SK-N-SH (cell line): ENCODE measurements at regions not wholly inside any gene's neighbourhood (a gene's known extent, or its start where the extent isn't known, plus 50 kb on each side); places are given as distances from the start of the nearest gene placed in this dataset.

Source experiments
- CTCF ChIA-PET: fragments of 300-600, 350-600 bp; formaldehyde crosslinking; extraction: SDS; loops from one replicate; lab custom pipeline; 2021; lab: Yijun Ruan, JAX
- POLR2A ChIA-PET: fragments of 350-600 bp; sonication (Branson Sonifier 250); formaldehyde crosslinking; extraction: SDS; loops from one replicate; lab custom pipeline; 2020; ENCODE audit warnings: antibody characterized with exemption, inconsistent platforms; lab: Yijun Ruan, JAX
- DNase-seq: peaks from one replicate; pipeline ENCODE4 v3.0.0; 2012
- H2AFZ ChIP-seq: fragments of 200-600 bp; sonication (generic); 2 replicates; pipeline ENCODE4 v1.8.1; 2016; ENCODE audit warnings: antibody characterized with exemption, mild to moderate bottlenecking, low read depth
- H3F3A ChIP-seq: fragments of 200-600 bp; sonication (generic); replicated peaks from 2 replicates; pipeline ENCODE3; 2016; ENCODE audit warnings: antibody characterized with exemption, mild to moderate bottlenecking; ENCODE audit not compliant: insufficient read depth
- H3K27ac ChIP-seq, 2 experiments: fragments of 200-500 bp in 1 of 2; fragments of 200-600 bp in 1 of 2; sonication (Bioruptor generic) in 1 of 2; sonication (generic), shearing (Covaris generic) in 1 of 2; 2 replicates each; pipeline versions ENCODE4 v1.5.1 to v1.6.1; 2014 to 2016; ENCODE audit warnings: low read depth in 2 of 2, inconsistent platforms in 1 of 2, low read length in 1 of 2, mild to moderate bottlenecking in 1 of 2, mixed read lengths in 1 of 2
- H3K27me3 ChIP-seq: fragments of 200-600 bp; sonication (generic), shearing (Covaris generic); 2 replicates; pipeline ENCODE4 v1.6.1; 2016; ENCODE audit warnings: mixed run types; ENCODE audit not compliant: insufficient read depth
- H3K36me3 ChIP-seq, 2 experiments: fragments of 200-500 bp in 1 of 2; fragments of 200-600 bp in 1 of 2; sonication (Bioruptor generic) in 1 of 2; sonication (generic) in 1 of 2; replicated peaks in 1 of 2; 2 replicates each; pipeline versions ENCODE3 to v1.5.1; 2014 to 2016; ENCODE audit warnings: low read length in 1 of 2, mild to moderate bottlenecking in 1 of 2; ENCODE audit not compliant: insufficient read depth in 2 of 2, control insufficient read depth in 1 of 2
- H3K4me1 ChIP-seq, 2 experiments: fragments of 200-500 bp in 1 of 2; fragments of 200-600 bp in 1 of 2; sonication (Bioruptor generic) in 1 of 2; sonication (generic), shearing (Covaris generic) in 1 of 2; 2 replicates each; pipeline versions ENCODE4 v1.5.1 to v1.6.1; 2014 to 2016; ENCODE audit warnings: low read depth in 1 of 2, low read length in 1 of 2, mixed run types in 1 of 2; ENCODE audit not compliant: insufficient read depth in 2 of 2, control insufficient read depth in 1 of 2
- H3K4me2 ChIP-seq: fragments of 200-600 bp; sonication (generic), shearing (Covaris generic); 2 replicates; pipeline ENCODE4 v1.6.1; 2017; ENCODE audit warnings: mixed run types
- H3K4me3 ChIP-seq, 2 experiments: fragments of 200-500 bp in 1 of 2; fragments of 200-600 bp in 1 of 2; sonication (Bioruptor generic) in 1 of 2; sonication (generic), shearing (Covaris generic) in 1 of 2; 2 replicates each; pipeline versions ENCODE4 v1.5.1 to v1.8.1; 2014 to 2016; ENCODE audit warnings: low read depth in 2 of 2, inconsistent platforms in 1 of 2, low read length in 1 of 2, mild to moderate bottlenecking in 1 of 2, mixed read lengths in 1 of 2, moderate library complexity in 1 of 2
- H3K79me2 ChIP-seq: fragments of 200-600 bp; sonication (generic); 2 replicates; pipeline ENCODE4 v1.8.1; 2017; ENCODE audit warnings: mild to moderate bottlenecking; ENCODE audit not compliant: insufficient read depth
- H3K9ac ChIP-seq: fragments of 200-600 bp; sonication (generic); 2 replicates; pipeline ENCODE4 v1.6.1; 2017; ENCODE audit warnings: mixed run types
- H3K9me2 ChIP-seq: fragments of 200-600 bp; sonication (generic); 2 replicates; pipeline ENCODE4 v1.6.1; 2017; ENCODE audit warnings: mixed run types
- H3K9me3 ChIP-seq: fragments of 200-600 bp; sonication (generic); 2 replicates; pipeline ENCODE4 v1.6.1; 2017; ENCODE audit warnings: mixed run types, mild to moderate bottlenecking, moderate library complexity
- H4K20me1 ChIP-seq: fragments of 200-600 bp; sonication (generic); 2 replicates; pipeline ENCODE4 v1.6.1; 2017; ENCODE audit warnings: mild to moderate bottlenecking, mixed run types; ENCODE audit not compliant: insufficient read depth
- CHD2 ChIP-seq: fragments of 150-350 bp; IDR thresholded peaks from 2 replicates; pipeline ENCODE4 v1.6.1; 2018; ENCODE audit warnings: low read length; ENCODE audit not compliant: partially characterized antibody
- ELF1 ChIP-seq: IDR thresholded peaks from 2 replicates; pipeline ENCODE4 v1.4.0; 2012
- EP300 ChIP-seq, 2 experiments: IDR thresholded peaks; 2 replicates each; pipeline versions ENCODE4 v1.4.0 to v1.6.1; 2012; ENCODE audit warnings: borderline replicate concordance in 1 of 2, low read depth in 1 of 2, low read length in 1 of 2
- EZH2phosphoT487 ChIP-seq: fragments of 200-600 bp; sonication (generic); IDR thresholded peaks from 2 replicates; pipeline ENCODE4 v1.6.1; 2017; ENCODE audit warnings: low read depth, mixed run types, mild to moderate bottlenecking, antibody characterized with exemption, moderate library complexity, borderline replicate concordance
- IRF3 ChIP-seq: fragments of 150-350 bp; IDR thresholded peaks from 2 replicates; pipeline ENCODE4 v1.6.1; 2016; ENCODE audit warnings: mild to moderate bottlenecking, low read depth, low read length
- MEF2A ChIP-seq: IDR thresholded peaks from 2 replicates; pipeline ENCODE4 v1.4.0; 2012; ENCODE audit warnings: low read depth, borderline replicate concordance
- MXI1 ChIP-seq: IDR thresholded peaks from 2 replicates; pipeline ENCODE4 v1.6.1; 2012; ENCODE audit warnings: mild to moderate bottlenecking, low read depth, low read length, improper control_type of control experiment
- NRF1 ChIP-seq: IDR thresholded peaks from 2 replicates; pipeline ENCODE4 v1.6.1; 2012; ENCODE audit warnings: low read depth, mild to moderate bottlenecking, low read length
- PBX3 ChIP-seq: IDR thresholded peaks from 2 replicates; pipeline ENCODE4; 2012
- RAD21 ChIP-seq: IDR thresholded peaks from 2 replicates; pipeline ENCODE4 v1.6.1; 2012; ENCODE audit warnings: mild to moderate bottlenecking, low read length
- REST ChIP-seq: IDR thresholded peaks from 2 replicates; pipeline ENCODE4 v1.6.1; 2012; ENCODE audit warnings: mild to moderate bottlenecking, low read depth, low read length, moderate library complexity
- RXRA ChIP-seq: IDR thresholded peaks from 2 replicates; pipeline ENCODE4 v1.4.0; 2012; ENCODE audit warnings: low read depth, mild to moderate bottlenecking, borderline replicate concordance
- TAF1 ChIP-seq: IDR thresholded peaks from 2 replicates; pipeline ENCODE4 v1.6.1; 2012; ENCODE audit warnings: low read depth, mild to moderate bottlenecking, low read length, moderate library complexity, borderline replicate concordance
- TEAD4 ChIP-seq: IDR thresholded peaks from 2 replicates; pipeline ENCODE4 v1.4.0; 2012; ENCODE audit warnings: mild to moderate bottlenecking, borderline replicate concordance; ENCODE audit not compliant: insufficient read depth
- USF2 ChIP-seq: fragments of 150-350 bp; IDR thresholded peaks from 2 replicates; pipeline ENCODE4 v1.6.1; 2017; ENCODE audit warnings: antibody characterized with exemption, low read length, low read depth, borderline replicate concordance
- YY1 ChIP-seq: IDR thresholded peaks from 2 replicates; pipeline ENCODE4 v1.4.0; 2012; ENCODE audit warnings: low read depth, mild to moderate bottlenecking
- ZBTB33 ChIP-seq: IDR thresholded peaks from 2 replicates; pipeline ENCODE4 v1.4.0; 2012; ENCODE audit warnings: low read depth, borderline replicate concordance
- WGBS: methylation state at CpG from one replicate; pipeline ENCODE4 v1.1.6; 2017; ENCODE audit warnings: low lambda C conversion rate; 5-methylcytosine and 5-hydroxymethylcytosine counted together

- no peak overlapping the region for H3K27ac ChIP-seq
- POLR2A ChIA-PET: no interaction called here
- no peaks in the 10 kb centered on the region for H4K20me1 ChIP-seq
- no peak overlapping the region for H3K4me2 ChIP-seq
- H3K9ac ChIP-seq: no peak overlapping the region
- no peak for TF ChIP-seq CHD2
- TF ChIP-seq RXRA: no peak
- TF ChIP-seq ZBTB33: no peak
- no peak for TF ChIP-seq EZH2phosphoT487
- TF ChIP-seq USF2: no peak
- TF ChIP-seq EP300 (IDR thresholded peaks at IDR 0.05; ENCODE audit: borderline replicate concordance in 1 of 2, low read depth in 1 of 2, low read length in 1 of 2): no peak
- TF ChIP-seq MEF2A: no peak
- no peak for TF ChIP-seq TAF1
- no peak for TF ChIP-seq IRF3
- TF ChIP-seq RAD21: no peak
- TF ChIP-seq NRF1: no peak
- CTCF ChIA-PET: no interaction called here
- no peak overlapping the region for H3K4me3 ChIP-seq
- no peak overlapping the region for H2AFZ ChIP-seq
- no peaks in the 10 kb centered on the region for H3K27me3 ChIP-seq
- H3K79me2 ChIP-seq: no peaks in the 10 kb centered on the region
- DNase-seq: no peak
- no peaks in the 10 kb centered on the region for H3K9me2 ChIP-seq
- H3K36me3 ChIP-seq: no peaks in the 10 kb centered on the region
- H3K4me1 ChIP-seq: peaks cover 0 to 5% of the 10 kb centered on the region in 2 experiments; a peak in 2 of 4 replicates
- H3F3A ChIP-seq: no peaks in the 10 kb centered on the region
- H3K9me3 ChIP-seq: no peaks in the 10 kb centered on the region; the same call in 1 of the 2 replicates
- WGBS: 41% methylated on average over 1 of the region's 1 CpG
Observed at GRCh38 chr21:16908077-16908476, 604.8 kb upstream of the CXADR start.

GRCh38 chr21:16910435-16911165 lies 602.2 kb upstream of the CXADR start:
- H3K9me2 ChIP-seq: no peaks in the 10 kb centered on the region
- peaks cover 0 to 6% of the 10 kb centered on the region in 2 experiments; a peak in 2 of 4 replicates for H3K4me1 ChIP-seq
- no peaks in the 10 kb centered on the region; the same call in 1 of the 2 replicates for H3K9me3 ChIP-seq
- H3K36me3 ChIP-seq: no peaks in the 10 kb centered on the region
- TF ChIP-seq PBX3: no peak
- TF ChIP-seq REST: no peak
- TF ChIP-seq YY1: no peak
- no peak for TF ChIP-seq MEF2A
- TF ChIP-seq ELF1: no peak
- no peak for TF ChIP-seq MXI1
- TF ChIP-seq TEAD4: no peak
- no peak for DNase-seq
- ChIA-PET POLR2A (no interaction called here), CTCF (interaction anchor here (1.1 kb wide), 1 partner anchor 13 kb away, joined by 4 read pairs; no protein-coding TSS in a partner anchor)
- peak overlapping the region in 1 of 2 experiments; percentile 53; a peak in 2 of 4 replicates for H3K27ac ChIP-seq
- no peak overlapping the region for H2AFZ ChIP-seq
- no peak overlapping the region for H3K4me2 ChIP-seq
- no peak overlapping the region for H3K9ac ChIP-seq
- no peaks in the 10 kb centered on the region for H3K27me3 ChIP-seq
- WGBS: 33% methylated on average over 4 of the region's 4 CpGs
- H3K79me2 ChIP-seq: no peaks in the 10 kb centered on the region
- H3K4me3 ChIP-seq: no peak overlapping the region
- no peaks in the 10 kb centered on the region for H3F3A ChIP-seq
- H4K20me1 ChIP-seq: no peaks in the 10 kb centered on the region
